GM23248 (cell line): ENCODE measurements at regions not wholly inside any gene's neighbourhood (a gene's known extent, or its start where the extent isn't known, plus 50 kb on each side); places are given as distances from the start of the nearest gene placed in this dataset.

Source experiments
- EZH2 ChIP-seq: fragments of 200-600 bp; sonication (generic); IDR thresholded peaks from 2 replicates; pipeline ENCODE4 v1.6.1; 2018; ENCODE audit warnings: antibody characterized with exemption, mild to moderate bottlenecking; ENCODE audit not compliant: insufficient read depth, poor library complexity, severe bottlenecking
- EZH2phosphoT487 ChIP-seq: fragments of 200-600 bp; sonication (generic); IDR thresholded peaks from 2 replicates; pipeline ENCODE4 v1.6.1; 2018; ENCODE audit warnings: antibody characterized with exemption, moderate library complexity, mild to moderate bottlenecking, low read depth; ENCODE audit not compliant: insufficient read depth

- TF ChIP-seq EZH2 (no peak), EZH2phosphoT487 (no peak)
These were observed 59.8 kb upstream of the SLC38A11 start for GRCh38 chr2:165015052-165015642.
